ENCODE measurements at regions not wholly inside any gene's neighbourhood (a gene's known extent, or its start where the extent isn't known, plus 50 kb on each side); places are given as distances from the start of the nearest gene placed in this dataset.

- DNase-seq (ENCODE audit: low read depth), result no peak
- no peak for TF ChIP-seq CTCF (IDR thresholded peaks at IDR 0.05; ENCODE audit: control insufficient read depth, insufficient read depth, low read depth, low read length, missing control alignments)
These were observed 65.7 kb downstream of the UNC5CL start for GRCh38 chr6:40973304-40973703.

GRCh38 chr6:40972814-40973213 is 66.2 kb downstream of the UNC5CL start:
- TF ChIP-seq CTCF (IDR thresholded peaks at IDR 0.05; ENCODE audit: control insufficient read depth, insufficient read depth, low read depth, low read length, missing control alignments), result no peak
- no peak for DNase-seq (ENCODE audit: low read depth)
- no peak overlapping the region for H3K4me3 ChIP-seq (ENCODE audit: control insufficient read depth, low read depth, low read length)

More at GRCh38 chr6:40973304-40973703, 65.7 kb downstream of the UNC5CL start:
- no peak overlapping the region for H3K4me3 ChIP-seq (ENCODE audit: control insufficient read depth, low read depth, low read length)

- H3K4me3 ChIP-seq (ENCODE audit: control insufficient read depth, low read depth, low read length), result no peak overlapping the region
- DNase-seq (ENCODE audit: low read depth), result no peak
- no peak for TF ChIP-seq CTCF (IDR thresholded peaks at IDR 0.05; ENCODE audit: control insufficient read depth, insufficient read depth, low read depth, low read length, missing control alignments)
These were observed 66.8 kb downstream of the UNC5CL start for GRCh38 chr6:40972190-40972589.

GRCh38 chr6:40968620-40969164 is 70.3 kb downstream of the UNC5CL start:
- no peak for TF ChIP-seq CTCF (IDR thresholded peaks at IDR 0.05; ENCODE audit: control insufficient read depth, insufficient read depth, low read depth, low read length, missing control alignments)
- DNase-seq (ENCODE audit: low read depth), result no peak
- no peak overlapping the region for H3K4me3 ChIP-seq (ENCODE audit: control insufficient read depth, low read depth, low read length)

- no peak for DNase-seq (ENCODE audit: low read depth)
- no peak overlapping the region for H3K4me3 ChIP-seq (ENCODE audit: control insufficient read depth, low read depth, low read length)
- TF ChIP-seq CTCF (IDR thresholded peaks at IDR 0.05; ENCODE audit: control insufficient read depth, insufficient read depth, low read depth, low read length, missing control alignments), result no peak
These were observed 72.2 kb downstream of the UNC5CL start for GRCh38 chr6:40966860-40967259.

- DNase-seq (ENCODE audit: low read depth), result no peak
- no peak for TF ChIP-seq CTCF (IDR thresholded peaks at IDR 0.05; ENCODE audit: control insufficient read depth, insufficient read depth, low read depth, low read length, missing control alignments)
These were observed 74.0 kb downstream of the UNC5CL start for GRCh38 chr6:40965046-40965445.

GRCh38 chr6:40963019-40963418 is 76.0 kb downstream of the UNC5CL start:
- TF ChIP-seq CTCF (IDR thresholded peaks at IDR 0.05; ENCODE audit: control insufficient read depth, insufficient read depth, low read depth, low read length, missing control alignments), result no peak
- no peak overlapping the region for H3K4me3 ChIP-seq (ENCODE audit: control insufficient read depth, low read depth, low read length)
- no peak for DNase-seq (ENCODE audit: low read depth)

More at GRCh38 chr6:40965046-40965445, 74.0 kb downstream of the UNC5CL start:
- H3K4me3 ChIP-seq (ENCODE audit: control insufficient read depth, low read depth, low read length), result no peak overlapping the region

All from AG09309 (cell line).